ENCODE measurements at regions not wholly inside any gene's neighbourhood (a gene's known extent, or its start where the extent isn't known, plus 50 kb on each side); places are given as distances from the start of the nearest gene placed in this dataset.

- no peak for DNase-seq
These were observed 67.0 kb upstream of the TMLHE start for GRCh38 chrX:155679715-155680114.

GRCh38 chrX:155673338-155673737, 60.6 kb upstream of the TMLHE start:
- no peak for DNase-seq

GRCh38 chrX:155666741-155667140, 54.0 kb upstream of the TMLHE start:
- no peak for DNase-seq

Measured in SHP77 (cell line).